Trophoblast cell (in vitro differentiated cells and primary cell): ENCODE measurements at regions not wholly inside any gene's neighbourhood (a gene's known extent, or its start where the extent isn't known, plus 50 kb on each side); places are given as distances from the start of the nearest gene placed in this dataset.

Experiments
- DNase-seq, 2 donors: peaks; one replicate each; pipeline ENCODE4 v3.0.0-alpha.2; 2016
- H2AFZ ChIP-seq: 2 replicates; pipeline ENCODE4 v1.6.1; 2013; ENCODE audit warnings: low read length, moderate library complexity, mild to moderate bottlenecking; ENCODE audit not compliant: insufficient read depth, poor library complexity
- H2AK5ac ChIP-seq: 2 replicates; pipeline ENCODE4 v1.6.1; 2013; ENCODE audit warnings: mild to moderate bottlenecking, low read length
- H2BK120ac ChIP-seq: 2 replicates; pipeline ENCODE4 v1.6.1; 2013; ENCODE audit warnings: low read length, mild to moderate bottlenecking, moderate library complexity; ENCODE audit not compliant: insufficient read depth, poor library complexity
- H2BK12ac ChIP-seq: 2 replicates; pipeline ENCODE4 v1.6.1; 2013; ENCODE audit warnings: mild to moderate bottlenecking, low read length, moderate library complexity
- H2BK5ac ChIP-seq: 2 replicates; pipeline ENCODE4 v1.6.1; 2013; ENCODE audit warnings: low read length, low read depth, moderate library complexity, mild to moderate bottlenecking; ENCODE audit not compliant: poor library complexity
- H3K14ac ChIP-seq: 2 replicates; pipeline ENCODE4 v1.6.1; 2013; ENCODE audit warnings: mild to moderate bottlenecking, low read length
- H3K18ac ChIP-seq: 2 replicates; pipeline ENCODE4 v1.6.1; 2013; ENCODE audit warnings: mild to moderate bottlenecking, low read length
- H3K23ac ChIP-seq: 2 replicates; pipeline ENCODE4 v1.6.1; 2013; ENCODE audit warnings: low read length
- H3K27ac ChIP-seq: 2 replicates; pipeline ENCODE4 v1.5.1; 2013; ENCODE audit warnings: low read depth, mild to moderate bottlenecking, inconsistent platforms, low read length, moderate library complexity
- H3K27me3 ChIP-seq: 2 replicates; pipeline ENCODE4 v1.6.1; 2013; ENCODE audit warnings: inconsistent platforms, mild to moderate bottlenecking, low read length, moderate library complexity; ENCODE audit not compliant: insufficient read depth
- H3K36me3 ChIP-seq, 2 experiments: 1 replicate in 1 of 2; 2 replicates in 1 of 2; pipeline ENCODE4 v1.6.1; 2013; ENCODE audit warnings: low read length in 2 of 2, mild to moderate bottlenecking in 2 of 2, moderate library complexity in 1 of 2; ENCODE audit not compliant: insufficient read depth in 2 of 2, control insufficient read depth in 1 of 2
- H3K4ac ChIP-seq: 2 replicates; pipeline ENCODE4 v1.6.1; 2013; ENCODE audit warnings: low read depth, mild to moderate bottlenecking, low read length, moderate library complexity
- H3K4me1 ChIP-seq, 2 experiments: 1 replicate in 1 of 2; 2 replicates in 1 of 2; pipeline ENCODE4 v1.6.1; 2013; ENCODE audit warnings: low read length in 2 of 2, mild to moderate bottlenecking in 2 of 2, moderate library complexity in 1 of 2; ENCODE audit not compliant: insufficient read depth in 2 of 2, control insufficient read depth in 1 of 2
- H3K4me2 ChIP-seq: 2 replicates; pipeline ENCODE4 v1.6.1; 2013; ENCODE audit warnings: inconsistent platforms, mild to moderate bottlenecking, low read length, moderate library complexity
- H3K4me3 ChIP-seq: 2 replicates; pipeline ENCODE4 v1.5.1; 2013; ENCODE audit warnings: mild to moderate bottlenecking, low read depth, low read length, inconsistent platforms
- H3K79me1 ChIP-seq: one replicate; pipeline ENCODE4 v1.6.1; 2013; ENCODE audit warnings: low read length
- H3K79me2 ChIP-seq: 2 replicates; pipeline ENCODE4 v1.6.1; 2013; ENCODE audit warnings: low read length, mild to moderate bottlenecking; ENCODE audit not compliant: control insufficient read depth, insufficient read depth, poor library complexity
- H3K9ac ChIP-seq: 2 replicates; pipeline ENCODE4 v1.6.1; 2013; ENCODE audit warnings: mild to moderate bottlenecking, low read length
- H3K9me3 ChIP-seq: 2 replicates; pipeline ENCODE4 v1.6.1; 2013; ENCODE audit warnings: low read depth, mild to moderate bottlenecking, control low read depth, inconsistent platforms, low read length; ENCODE audit not compliant: insufficient read depth
- H4K12ac ChIP-seq: 2 replicates; pipeline ENCODE4 v1.6.1; 2013; ENCODE audit warnings: low read depth, mild to moderate bottlenecking, low read length, moderate library complexity
- H4K8ac ChIP-seq: 2 replicates; pipeline ENCODE4 v1.6.1; 2013; ENCODE audit warnings: low read depth, mild to moderate bottlenecking, low read length, moderate library complexity
- H4K91ac ChIP-seq: one replicate; pipeline ENCODE4 v1.6.1; 2013; ENCODE audit warnings: low read depth, mild to moderate bottlenecking, low read length, moderate library complexity
- WGBS: extraction: QIAGEN DNeasy Blood & Tissue Kit; methylation state at CpG from one replicate; pipeline ENCODE4 v1.1.7; 2013; ENCODE audit warnings: missing lambda C conversion rate; ENCODE audit not compliant: insufficient read length, insufficient coverage; ENCODE audit errors: extremely low coverage; 5-methylcytosine and 5-hydroxymethylcytosine counted together

DNA sequence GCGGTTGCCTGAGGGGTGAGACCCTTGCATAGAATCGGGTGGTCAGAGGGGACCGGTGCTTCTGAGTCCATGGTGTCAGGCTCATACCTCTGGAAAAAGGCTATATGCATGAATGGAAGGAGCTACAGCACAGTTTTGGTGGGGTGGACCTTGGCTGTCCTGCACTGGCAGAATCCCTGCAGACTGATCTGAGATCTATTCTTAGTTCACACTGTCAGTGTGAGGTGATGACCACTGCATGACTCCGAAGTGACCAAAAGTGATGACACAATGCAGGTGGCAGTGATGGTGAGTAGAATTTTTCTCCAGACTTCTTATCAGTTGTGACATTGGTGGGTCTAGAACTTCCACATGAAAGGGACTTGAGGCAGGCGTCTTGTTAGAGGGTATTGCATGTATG is 105.2 kb upstream of the SLC28A3 start:
- H2BK12ac ChIP-seq: no peak overlapping the region
- DNase-seq: no peak
- no peak overlapping the region for H2AK5ac ChIP-seq
- H3K36me3 ChIP-seq: no peaks in the 10 kb centered on the region
- no peak overlapping the region for H3K14ac ChIP-seq
- H2BK5ac ChIP-seq: no peak overlapping the region
- no peak overlapping the region for H2AFZ ChIP-seq
- H3K79me2 ChIP-seq: no peaks in the 10 kb centered on the region
- H3K9me3 ChIP-seq: no peaks in the 10 kb centered on the region
- no CpG with 5 or more reads among the region's 5 CpGs for WGBS
- no peak overlapping the region for H3K9ac ChIP-seq
- no peak overlapping the region for H3K4me2 ChIP-seq
- H3K23ac ChIP-seq: no peak overlapping the region
- no peak overlapping the region for H3K18ac ChIP-seq
- no peak overlapping the region for H4K8ac ChIP-seq
- H3K4me1 ChIP-seq: no peaks in the 10 kb centered on the region
- no peak overlapping the region for H4K12ac ChIP-seq
- no peak overlapping the region for H2BK120ac ChIP-seq
- H3K79me1 ChIP-seq: no peaks in the 10 kb centered on the region
- H4K91ac ChIP-seq: no peak overlapping the region
- no peaks in the 10 kb centered on the region for H3K27me3 ChIP-seq
- H3K4ac ChIP-seq: no peak overlapping the region
- H3K4me3 ChIP-seq: no peak overlapping the region
- H3K27ac ChIP-seq: no peak overlapping the region

DNA sequence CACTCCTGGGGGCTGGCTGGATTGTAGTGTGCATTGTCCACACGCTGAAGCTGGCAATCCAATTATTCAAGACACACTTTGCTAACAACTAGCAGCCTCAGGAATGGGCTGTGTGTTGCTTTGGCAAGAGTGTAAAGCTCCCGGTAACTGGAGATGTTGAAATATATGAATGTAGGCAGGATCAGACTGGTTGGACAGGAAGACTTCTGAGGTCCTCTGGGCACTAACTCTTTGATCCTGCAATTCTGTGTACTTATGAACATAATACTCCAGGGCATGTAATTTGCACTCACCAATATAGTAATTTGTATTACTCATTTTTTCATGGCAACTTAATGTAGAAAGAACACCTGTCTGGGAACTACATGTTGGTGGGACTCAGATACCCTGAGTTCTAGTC is 106.7 kb upstream of the SLC28A3 start:
- Histone ChIP-seq H3K27ac (no peak overlapping the region), H3K4ac (no peak overlapping the region), H3K9ac (no peak overlapping the region), H3K14ac (no peak overlapping the region), H3K27me3 (no peaks in the 10 kb centered on the region), H2AK5ac (no peak overlapping the region), H3K79me2 (no peaks in the 10 kb centered on the region), H4K8ac (no peak overlapping the region), H3K36me3 (no peaks in the 10 kb centered on the region), H3K9me3 (no peaks in the 10 kb centered on the region), H2AFZ (no peak overlapping the region), H3K4me1 (no peaks in the 10 kb centered on the region), H3K79me1 (no peaks in the 10 kb centered on the region), H3K18ac (no peak overlapping the region), H4K12ac (no peak overlapping the region), H2BK120ac (no peak overlapping the region), H4K91ac (no peak overlapping the region), H2BK12ac (no peak overlapping the region), H3K4me2 (no peak overlapping the region), H3K23ac (no peak overlapping the region), H2BK5ac (no peak overlapping the region), H3K4me3 (no peak overlapping the region)
- DNase-seq: no peak
- WGBS: no CpG with 5 or more reads among the region's 2 CpGs

GRCh38 chr9:84450029-84450428 is 109.5 kb upstream of the SLC28A3 start:
- no peaks in the 10 kb centered on the region for H3K4me1 ChIP-seq
- H4K12ac ChIP-seq: no peak overlapping the region
- H3K79me2 ChIP-seq: no peaks in the 10 kb centered on the region
- H3K23ac ChIP-seq: no peak overlapping the region
- no CpG with 5 or more reads among the region's 5 CpGs for WGBS
- no peak overlapping the region for H4K91ac ChIP-seq
- H3K27me3 ChIP-seq: no peaks in the 10 kb centered on the region
- DNase-seq: no peak
- no peak overlapping the region for H3K4ac ChIP-seq
- no peak overlapping the region for H2BK120ac ChIP-seq
- no peak overlapping the region for H3K18ac ChIP-seq
- H4K8ac ChIP-seq: no peak overlapping the region
- H3K4me2 ChIP-seq: no peak overlapping the region
- H3K9ac ChIP-seq: no peak overlapping the region
- H3K27ac ChIP-seq: no peak overlapping the region
- H2AFZ ChIP-seq: no peak overlapping the region
- no peaks in the 10 kb centered on the region for H3K36me3 ChIP-seq
- H3K9me3 ChIP-seq: no peaks in the 10 kb centered on the region
- no peak overlapping the region for H2BK5ac ChIP-seq
- H3K14ac ChIP-seq: no peak overlapping the region
- no peak overlapping the region for H3K4me3 ChIP-seq
- no peak overlapping the region for H2BK12ac ChIP-seq
- H3K79me1 ChIP-seq: no peaks in the 10 kb centered on the region
- H2AK5ac ChIP-seq: no peak overlapping the region

- Histone ChIP-seq H4K91ac (no peak overlapping the region), H3K79me1 (no peaks in the 10 kb centered on the region), H2BK12ac (no peak overlapping the region), H2AFZ (no peak overlapping the region), H4K12ac (no peak overlapping the region), H2BK120ac (no peak overlapping the region), H3K27ac (no peak overlapping the region), H3K27me3 (no peaks in the 10 kb centered on the region), H4K8ac (no peak overlapping the region), H3K9ac (no peak overlapping the region), H2BK5ac (no peak overlapping the region), H3K79me2 (no peaks in the 10 kb centered on the region), H3K36me3 (no peaks in the 10 kb centered on the region), H3K4me1 (no peaks in the 10 kb centered on the region), H3K4ac (no peak overlapping the region), H2AK5ac (no peak overlapping the region), H3K23ac (no peak overlapping the region), H3K9me3 (no peaks in the 10 kb centered on the region), H3K14ac (no peak overlapping the region), H3K18ac (no peak overlapping the region), H3K4me2 (no peak overlapping the region), H3K4me3 (no peak overlapping the region)
- DNase-seq: no peak
- WGBS: no CpG with 5 or more reads among the region's 2 CpGs
Observed at GRCh38 chr9:84456527-84456926, 116.0 kb upstream of the SLC28A3 start.

GRCh38 chr9:84460695-84461094 is 120.1 kb upstream of the SLC28A3 start:
- H4K12ac ChIP-seq: no peak overlapping the region
- DNase-seq: no peak
- H2BK5ac ChIP-seq: no peak overlapping the region
- no peak overlapping the region for H2BK12ac ChIP-seq
- no peak overlapping the region for H3K23ac ChIP-seq
- no peaks in the 10 kb centered on the region for H3K9me3 ChIP-seq
- no peak overlapping the region for H2BK120ac ChIP-seq
- no peak overlapping the region for H3K27ac ChIP-seq
- no peaks in the 10 kb centered on the region for H3K79me1 ChIP-seq
- H4K8ac ChIP-seq: no peak overlapping the region
- H3K4me1 ChIP-seq: no peaks in the 10 kb centered on the region
- H3K27me3 ChIP-seq: no peaks in the 10 kb centered on the region
- no peak overlapping the region for H3K18ac ChIP-seq
- no peak overlapping the region for H3K9ac ChIP-seq
- H3K36me3 ChIP-seq: no peaks in the 10 kb centered on the region
- no peak overlapping the region for H3K14ac ChIP-seq
- no peak overlapping the region for H3K4me3 ChIP-seq
- H4K91ac ChIP-seq: no peak overlapping the region
- no peaks in the 10 kb centered on the region for H3K79me2 ChIP-seq
- no peak overlapping the region for H2AFZ ChIP-seq
- H3K4me2 ChIP-seq: no peak overlapping the region
- H2AK5ac ChIP-seq: no peak overlapping the region
- no peak overlapping the region for H3K4ac ChIP-seq
